Caki2 (cell line): ENCODE measurements at regions not wholly inside any gene's neighbourhood (a gene's known extent, or its start where the extent isn't known, plus 50 kb on each side); places are given as distances from the start of the nearest gene placed in this dataset.

Source experiments
- DNase-seq: peaks from one replicate; pipeline ENCODE4 v3.0.0-alpha.2; 2015; ENCODE audit warnings: low read depth
- in situ Hi-C: cut with HindIII; loops from 2 replicates; pipeline ENCODE4 v1.10.0; 2016; ENCODE audit warnings: low sequenced_read_pairs, low pct_unique_long_range_greater_than_20kb, mixed read lengths

GRCh38 chr15:85297537-85297936 lies 82.9 kb upstream of the AKAP13 start:
- in situ Hi-C loops, result no loop called here
- no peak for DNase-seq

- in situ Hi-C loops, result no loop called here
- DNase-seq, result no peak
These were observed 82.0 kb upstream of the AKAP13 start for GRCh38 chr15:85298366-85298765.

- in situ Hi-C loops, result no loop called here
- DNase-seq, result no peak
These were observed 81.5 kb upstream of the AKAP13 start for GRCh38 chr15:85298941-85299340.

- in situ Hi-C loops, result no loop called here
- no peak for DNase-seq
These were observed 78.1 kb upstream of the AKAP13 start for GRCh38 chr15:85302271-85302670.

- no peak for DNase-seq
- in situ Hi-C loops, result no loop called here
These were observed 75.4 kb upstream of the AKAP13 start for GRCh38 chr15:85305050-85305449.

- in situ Hi-C loops, result no loop called here
- no peak for DNase-seq
These were observed 73.3 kb upstream of the AKAP13 start for GRCh38 chr15:85306946-85307686.

- in situ Hi-C loops, result no loop called here
- no peak for DNase-seq
These were observed 72.7 kb upstream of the AKAP13 start for GRCh38 chr15:85307687-85308045.

GRCh38 chr15:85311647-85312046 lies 68.8 kb upstream of the AKAP13 start:
- DNase-seq, result no peak
- in situ Hi-C loops, result no loop called here

- peak; percentile 41 for DNase-seq
- in situ Hi-C loops, result no loop called here
These were observed 67.9 kb upstream of the AKAP13 start for GRCh38 chr15:85312486-85312885.

- in situ Hi-C loops, result no loop called here
- DNase-seq, result peak; percentile 48
These were observed 67.5 kb upstream of the AKAP13 start for GRCh38 chr15:85312929-85313331.

- no peak for DNase-seq
- in situ Hi-C loops, result no loop called here
These were observed 67.1 kb upstream of the AKAP13 start for GRCh38 chr15:85313339-85313738.

- no peak for DNase-seq
- in situ Hi-C loops, result no loop called here
These were observed 66.3 kb upstream of the AKAP13 start for GRCh38 chr15:85314146-85314545.

- DNase-seq, result no peak
- in situ Hi-C loops, result no loop called here
These were observed 65.8 kb upstream of the AKAP13 start for GRCh38 chr15:85314633-85315032.

- in situ Hi-C loops, result no loop called here
- no peak for DNase-seq
These were observed 64.0 kb upstream of the AKAP13 start for GRCh38 chr15:85316244-85316934.

GRCh38 chr15:85318048-85318731 lies 62.2 kb upstream of the AKAP13 start:
- peak; percentile 61 for DNase-seq
- in situ Hi-C loops, result no loop called here

GRCh38 chr15:85318732-85319076 lies 61.7 kb upstream of the AKAP13 start:
- no peak for DNase-seq
- in situ Hi-C loops, result no loop called here

- in situ Hi-C loops, result no loop called here
- no peak for DNase-seq
These were observed 56.2 kb upstream of the AKAP13 start for GRCh38 chr15:85324202-85324601.

GRCh38 chr15:85325834-85326233 lies 54.6 kb upstream of the AKAP13 start:
- in situ Hi-C loops, result no loop called here

GRCh38 chr15:85326291-85326690 lies 54.1 kb upstream of the AKAP13 start:
- in situ Hi-C loops, result no loop called here
- DNase-seq, result no peak

More at GRCh38 chr15:85325834-85326233, 54.6 kb upstream of the AKAP13 start:
- DNase-seq, result no peak
